ENCODE measurements at regions not wholly inside any gene's neighbourhood (a gene's known extent, or its start where the extent isn't known, plus 50 kb on each side); places are given as distances from the start of the nearest gene placed in this dataset.
"Not testable (repeated sequence)": the region's sequence is repeated elsewhere in the genome, so short reads cannot be mapped to it uniquely, and the experiment has no call there.

GRCh38 chr17:33950061-33950460 is 305.0 kb upstream of the CCL2 start:
- intact Hi-C loops (cut with DNase I), result no loop called here

GRCh38 chr17:33952425-33952824 is 302.7 kb upstream of the CCL2 start:
- no peaks in the 10 kb centered on the region for H3K36me3 ChIP-seq
- intact Hi-C loops (cut with DNase I), result no loop called here

More at GRCh38 chr17:33950061-33950460, 305.0 kb upstream of the CCL2 start:
- no peaks in the 10 kb centered on the region for H3K9me3 ChIP-seq
- H3K4me1 ChIP-seq, result no peaks in the 10 kb centered on the region
- no peak for DNase-seq
- 82 to 89% methylated on average over 4 to 6 of the region's 6 CpGs for whole genome bisulfite sequencing, 2 donors
- H3K27me3 ChIP-seq, result no peaks in the 10 kb centered on the region
- no peak overlapping the region for H3K4me3 ChIP-seq (replicated peaks in 1 of 3)
- H3K27ac ChIP-seq, result no peak overlapping the region
- no peak for TF ChIP-seq POLR2A (IDR thresholded peaks at IDR 0.05)
- TF ChIP-seq, protein P1, sequence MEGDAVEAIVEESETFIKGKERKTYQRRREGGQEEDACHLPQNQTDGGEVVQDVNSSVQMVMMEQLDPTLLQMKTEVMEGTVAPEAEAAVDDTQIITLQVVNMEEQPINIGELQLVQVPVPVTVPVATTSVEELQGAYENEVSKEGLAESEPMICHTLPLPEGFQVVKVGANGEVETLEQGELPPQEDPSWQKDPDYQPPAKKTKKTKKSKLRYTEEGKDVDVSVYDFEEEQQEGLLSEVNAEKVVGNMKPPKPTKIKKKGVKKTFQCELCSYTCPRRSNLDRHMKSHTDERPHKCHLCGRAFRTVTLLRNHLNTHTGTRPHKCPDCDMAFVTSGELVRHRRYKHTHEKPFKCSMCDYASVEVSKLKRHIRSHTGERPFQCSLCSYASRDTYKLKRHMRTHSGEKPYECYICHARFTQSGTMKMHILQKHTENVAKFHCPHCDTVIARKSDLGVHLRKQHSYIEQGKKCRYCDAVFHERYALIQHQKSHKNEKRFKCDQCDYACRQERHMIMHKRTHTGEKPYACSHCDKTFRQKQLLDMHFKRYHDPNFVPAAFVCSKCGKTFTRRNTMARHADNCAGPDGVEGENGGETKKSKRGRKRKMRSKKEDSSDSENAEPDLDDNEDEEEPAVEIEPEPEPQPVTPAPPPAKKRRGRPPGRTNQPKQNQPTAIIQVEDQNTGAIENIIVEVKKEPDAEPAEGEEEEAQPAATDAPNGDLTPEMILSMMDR (IDR thresholded peaks at IDR 0.05), result no peak
- no peaks in the 10 kb centered on the region for H3K36me3 ChIP-seq

DNA sequence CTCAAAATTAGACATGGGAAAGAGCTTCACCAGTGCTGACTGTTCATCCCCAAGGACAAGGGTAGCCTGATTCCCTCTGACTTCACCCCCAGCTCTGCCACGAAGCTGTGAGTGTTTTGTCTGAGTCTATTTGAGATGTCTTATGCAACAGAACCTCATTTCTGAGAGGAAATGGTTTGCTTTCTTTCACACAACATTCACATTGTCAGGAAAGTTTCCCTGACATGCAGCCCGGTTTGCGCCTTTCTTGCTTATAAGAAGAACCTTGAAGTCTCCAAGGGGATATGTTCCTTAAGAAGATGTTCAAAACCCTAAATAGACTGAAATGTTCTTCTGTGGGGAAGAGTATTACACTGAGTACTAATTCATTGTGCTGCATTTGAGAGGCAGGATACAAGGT is 300.5 kb upstream of the CCL2 start:
- no peaks in the 10 kb centered on the region for H3K4me1 ChIP-seq
- H3K4me3 ChIP-seq (replicated peaks in 1 of 3), result no peak overlapping the region
- 74 to 75% methylated on average over 3 of the region's 3 CpGs for WGBS, 2 donors

More at GRCh38 chr17:33952425-33952824, 302.7 kb upstream of the CCL2 start:
- WGBS, 2 donors, result 81 to 82% methylated on average over 1 of the region's 1 CpG
- no peak overlapping the region for H3K27ac ChIP-seq
- H3K9me3 ChIP-seq, result no peaks in the 10 kb centered on the region
- no peaks in the 10 kb centered on the region for H3K4me1 ChIP-seq
- H3K27me3 ChIP-seq, result no peaks in the 10 kb centered on the region
- TF ChIP-seq, protein P1 (IDR thresholded peaks at IDR 0.05), result no peak
- no peak for TF ChIP-seq POLR2A (IDR thresholded peaks at IDR 0.05)
- DNase-seq, result no peak
- H3K4me3 ChIP-seq (replicated peaks in 1 of 3), result no peak overlapping the region

DNA sequence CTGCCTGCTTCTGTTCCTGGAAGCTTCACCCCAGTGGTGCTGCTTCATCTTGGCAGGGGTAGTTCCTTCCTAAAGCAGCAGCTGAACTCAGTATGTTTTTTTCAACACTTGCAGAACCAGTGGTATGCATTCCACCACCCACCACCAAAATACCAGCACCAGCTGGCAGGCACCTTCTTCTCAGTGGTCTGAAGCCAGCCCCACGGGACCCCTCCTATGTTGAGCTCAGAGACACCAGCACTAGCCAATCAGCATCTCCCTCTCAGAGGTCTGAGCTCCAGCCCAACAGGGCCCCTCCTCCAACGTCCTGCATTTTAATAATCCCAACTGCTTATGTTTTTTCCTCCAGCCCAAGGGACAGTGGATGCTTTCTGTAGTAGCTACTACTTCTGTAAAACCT is 299.6 kb upstream of the CCL2 start:
- WGBS, 2 donors, result 23 to 31% methylated on average over 2 of the region's 2 CpGs
- intact Hi-C loops (cut with DNase I), result no loop called here

More for the DNA sequence above, 300.5 kb upstream of the CCL2 start:
- Histone ChIP-seq H3K9me3 (no peaks in the 10 kb centered on the region), H3K27ac (no peak overlapping the region), H3K36me3 (no peaks in the 10 kb centered on the region), H3K27me3 (no peaks in the 10 kb centered on the region)
- intact Hi-C loops (cut with DNase I), result no loop called here
- no peak for DNase-seq
- no peak for TF ChIP-seq POLR2A (IDR thresholded peaks at IDR 0.05)
- TF ChIP-seq, protein P1 (IDR thresholded peaks at IDR 0.05), result no peak

GRCh38 chr17:33959098-33959497 is 296.0 kb upstream of the CCL2 start:
- H3K27me3 ChIP-seq; H3K36me3 ChIP-seq; H3K9me3 ChIP-seq; H3K27ac ChIP-seq; DNase-seq; H3K4me3 ChIP-seq (replicated peaks in 1 of 3); intact Hi-C loops (cut with DNase I); H3K4me1 ChIP-seq: not testable (repeated sequence)

More for the DNA sequence above, 299.6 kb upstream of the CCL2 start:
- Histone ChIP-seq H3K4me3 (replicated peaks in 1 of 3) (no peak overlapping the region), H3K36me3 (no peaks in the 10 kb centered on the region), H3K9me3 (no peaks in the 10 kb centered on the region), H3K27me3 (no peaks in the 10 kb centered on the region), H3K4me1 (no peaks in the 10 kb centered on the region), H3K27ac (no peak overlapping the region)
- TF ChIP-seq POLR2A (IDR thresholded peaks at IDR 0.05), result no peak
- TF ChIP-seq, protein P1 (IDR thresholded peaks at IDR 0.05), result no peak
- no peak for DNase-seq
